ENCODE measurements at regions not wholly inside any gene's neighbourhood (a gene's known extent, or its start where the extent isn't known, plus 50 kb on each side); places are given as distances from the start of the nearest gene placed in this dataset.

DNA sequence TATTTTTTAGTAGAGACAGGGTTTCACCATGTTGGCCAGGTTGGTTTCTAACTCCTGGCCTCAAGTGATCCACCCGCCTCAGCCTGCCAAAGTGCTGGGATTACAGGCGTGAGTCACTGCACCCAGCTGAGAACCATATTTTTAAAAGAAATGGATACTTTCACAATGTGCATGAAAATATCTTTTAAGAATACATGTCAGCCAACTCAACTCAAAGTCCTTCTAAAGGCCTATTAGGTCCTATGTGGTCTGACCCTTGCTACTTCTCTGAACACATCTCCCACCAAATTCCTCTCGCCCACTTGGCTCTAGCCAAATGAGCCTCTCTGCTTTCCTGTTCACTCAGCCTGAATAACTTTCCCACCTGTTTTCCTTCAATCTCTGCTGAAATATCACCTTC lies 119.6 kb downstream of the MTX2 start:
- H3K27me3 ChIP-seq (ENCODE audit: low read depth, low read length), result no peaks in the 10 kb centered on the region
- H3K4me1 ChIP-seq (ENCODE audit: control insufficient read depth in 1 of 2, insufficient read depth in 2 of 2, low read length in 2 of 2), result no peaks in the 10 kb centered on the region
- no peak overlapping the region for H3K27ac ChIP-seq (ENCODE audit: low read length)
- no peaks in the 10 kb centered on the region for H3K36me3 ChIP-seq (ENCODE audit: control insufficient read depth in 1 of 2, insufficient read depth in 2 of 2, low read length in 2 of 2)
- no peaks in the 10 kb centered on the region for H3K9me3 ChIP-seq (ENCODE audit: control insufficient read depth in 1 of 2, low read length in 2 of 2)
- H3K4me3 ChIP-seq (ENCODE audit: low read depth in 1 of 2, low read length in 2 of 2), result no peak overlapping the region

GRCh38 chr2:176390276-176391147 lies 121.3 kb downstream of the MTX2 start:
- Histone ChIP-seq H3K27ac (ENCODE audit: low read length) (no peak overlapping the region), H3K4me3 (ENCODE audit: low read depth in 1 of 2, low read length in 2 of 2) (no peak overlapping the region)

DNA sequence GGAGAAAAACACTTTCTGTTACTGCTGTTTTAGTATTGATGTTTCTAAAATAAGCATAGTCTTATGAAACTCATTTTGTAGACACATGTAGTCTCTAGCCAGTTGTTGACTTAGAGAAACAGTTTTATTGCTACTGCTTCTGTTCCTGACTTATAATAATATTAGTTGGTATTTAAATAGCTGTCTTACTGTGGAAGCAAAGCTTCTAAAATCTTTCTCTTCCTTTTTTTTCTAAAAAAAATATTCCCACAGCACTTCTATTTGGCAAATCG lies 121.8 kb downstream of the MTX2 start:
- Histone ChIP-seq H3K4me3 (ENCODE audit: low read depth in 1 of 2, low read length in 2 of 2) (no peak overlapping the region), H3K9me3 (ENCODE audit: control insufficient read depth in 1 of 2, low read length in 2 of 2) (no peaks in the 10 kb centered on the region), H3K27ac (ENCODE audit: low read length) (no peak overlapping the region), H3K4me1 (ENCODE audit: control insufficient read depth in 1 of 2, insufficient read depth in 2 of 2, low read length in 2 of 2) (no peaks in the 10 kb centered on the region), H3K36me3 (ENCODE audit: control insufficient read depth in 1 of 2, insufficient read depth in 2 of 2, low read length in 2 of 2) (no peaks in the 10 kb centered on the region), H3K27me3 (ENCODE audit: low read depth, low read length) (no peaks in the 10 kb centered on the region)

More at GRCh38 chr2:176390276-176391147, 121.3 kb downstream of the MTX2 start:
- H3K36me3 ChIP-seq (ENCODE audit: control insufficient read depth in 1 of 2, insufficient read depth in 2 of 2, low read length in 2 of 2), result no peaks in the 10 kb centered on the region
- no peaks in the 10 kb centered on the region for H3K4me1 ChIP-seq (ENCODE audit: control insufficient read depth in 1 of 2, insufficient read depth in 2 of 2, low read length in 2 of 2)
- no peaks in the 10 kb centered on the region for H3K9me3 ChIP-seq (ENCODE audit: control insufficient read depth in 1 of 2, low read length in 2 of 2)
- no peaks in the 10 kb centered on the region for H3K27me3 ChIP-seq (ENCODE audit: low read depth, low read length)

- no peaks in the 10 kb centered on the region for H3K27me3 ChIP-seq (ENCODE audit: low read depth, low read length)
- H3K36me3 ChIP-seq (ENCODE audit: control insufficient read depth in 1 of 2, insufficient read depth in 2 of 2, low read length in 2 of 2), result no peaks in the 10 kb centered on the region
- H3K4me1 ChIP-seq (ENCODE audit: control insufficient read depth in 1 of 2, insufficient read depth in 2 of 2, low read length in 2 of 2), result no peaks in the 10 kb centered on the region
- no peak overlapping the region for H3K27ac ChIP-seq (ENCODE audit: low read length)
- no peak overlapping the region for H3K4me3 ChIP-seq (ENCODE audit: low read depth in 1 of 2, low read length in 2 of 2)
- H3K9me3 ChIP-seq (ENCODE audit: control insufficient read depth in 1 of 2, low read length in 2 of 2), result no peaks in the 10 kb centered on the region
Measured at GRCh38 chr2:176392249-176392648, 123.0 kb downstream of the MTX2 start.

DNA sequence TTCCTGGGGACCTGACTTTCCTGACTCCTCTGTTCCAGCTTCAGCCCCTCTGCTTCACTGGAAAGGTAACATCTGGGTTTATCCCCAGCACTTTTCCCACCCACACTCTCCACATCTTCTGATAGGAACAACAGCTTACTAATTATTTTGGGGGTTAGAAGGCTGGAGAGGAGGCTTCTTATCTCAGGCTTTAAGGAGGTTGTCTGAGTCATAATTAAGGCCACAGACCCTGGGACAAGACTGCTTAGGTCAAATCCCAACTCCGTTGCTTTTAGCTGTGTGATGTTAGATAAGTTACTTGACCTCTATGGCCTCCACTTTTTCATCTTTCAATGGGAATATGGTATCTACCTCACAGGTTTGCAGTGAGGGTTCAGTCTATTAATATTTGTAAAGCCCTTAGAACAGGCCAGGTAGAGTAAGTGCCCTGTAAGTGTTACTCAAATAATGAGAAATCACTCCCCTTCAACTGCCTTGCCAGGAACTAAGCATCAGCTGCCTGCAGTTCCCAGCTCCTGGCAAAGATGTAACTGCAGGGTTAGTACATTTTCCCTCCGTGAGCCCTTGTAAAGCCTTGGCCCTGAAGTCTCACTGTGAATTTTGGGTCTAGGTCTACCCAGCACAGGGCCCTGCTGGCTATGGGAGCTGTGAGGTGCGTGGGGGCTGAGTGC lies 123.6 kb downstream of the MTX2 start:
- Histone ChIP-seq H3K4me3 (ENCODE audit: low read depth in 1 of 2, low read length in 2 of 2) (no peak overlapping the region), H3K9me3 (ENCODE audit: control insufficient read depth in 1 of 2, low read length in 2 of 2) (no peaks in the 10 kb centered on the region), H3K4me1 (ENCODE audit: control insufficient read depth in 1 of 2, insufficient read depth in 2 of 2, low read length in 2 of 2) (no peaks in the 10 kb centered on the region), H3K27ac (ENCODE audit: low read length) (no peak overlapping the region), H3K36me3 (ENCODE audit: control insufficient read depth in 1 of 2, insufficient read depth in 2 of 2, low read length in 2 of 2) (no peaks in the 10 kb centered on the region), H3K27me3 (ENCODE audit: low read depth, low read length) (no peaks in the 10 kb centered on the region)

GRCh38 chr2:176395273-176395854 lies 126.1 kb downstream of the MTX2 start:
- no peaks in the 10 kb centered on the region for H3K4me1 ChIP-seq (ENCODE audit: control insufficient read depth in 1 of 2, insufficient read depth in 2 of 2, low read length in 2 of 2)
- H3K4me3 ChIP-seq (ENCODE audit: low read depth in 1 of 2, low read length in 2 of 2), result no peak overlapping the region
- H3K27me3 ChIP-seq (ENCODE audit: low read depth, low read length), result no peaks in the 10 kb centered on the region
- no peaks in the 10 kb centered on the region for H3K9me3 ChIP-seq (ENCODE audit: control insufficient read depth in 1 of 2, low read length in 2 of 2)
- no peaks in the 10 kb centered on the region for H3K36me3 ChIP-seq (ENCODE audit: control insufficient read depth in 1 of 2, insufficient read depth in 2 of 2, low read length in 2 of 2)
- no peak overlapping the region for H3K27ac ChIP-seq (ENCODE audit: low read length)

GRCh38 chr2:176398243-176399073 lies 129.2 kb downstream of the MTX2 start:
- Histone ChIP-seq H3K36me3 (ENCODE audit: control insufficient read depth in 1 of 2, insufficient read depth in 2 of 2, low read length in 2 of 2) (no peaks in the 10 kb centered on the region), H3K27ac (ENCODE audit: low read length) (no peak overlapping the region)

DNA sequence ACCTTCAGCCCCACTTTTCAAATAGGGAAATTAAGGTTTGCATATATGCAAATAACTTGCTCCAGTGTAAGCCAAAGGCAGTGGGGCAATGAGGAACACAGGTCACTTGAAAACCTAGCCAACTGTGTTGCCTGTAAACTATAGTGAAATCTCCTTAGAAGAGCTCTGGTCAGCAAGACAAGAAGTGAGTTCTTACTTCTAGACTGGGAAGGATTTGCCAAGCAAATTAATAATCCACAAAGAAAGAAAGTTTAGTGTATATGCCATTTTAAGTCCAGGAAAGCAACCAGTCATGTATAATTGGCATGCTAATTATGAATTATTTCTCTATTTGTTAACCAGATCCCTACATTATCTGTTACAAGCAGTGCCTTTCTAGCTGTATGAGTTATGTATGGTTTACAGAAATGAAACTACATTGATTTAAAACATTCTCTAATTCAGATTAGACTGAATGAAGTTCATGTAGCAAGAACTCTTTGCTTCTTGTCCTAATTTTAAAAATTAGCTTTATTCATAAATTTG lies 129.9 kb downstream of the MTX2 start:
- Histone ChIP-seq H3K9me3 (ENCODE audit: control insufficient read depth in 1 of 2, low read length in 2 of 2) (no peaks in the 10 kb centered on the region), H3K27ac (ENCODE audit: low read length) (no peak overlapping the region), H3K4me3 (ENCODE audit: low read depth in 1 of 2, low read length in 2 of 2) (no peak overlapping the region)

More at GRCh38 chr2:176398243-176399073, 129.2 kb downstream of the MTX2 start:
- Histone ChIP-seq H3K4me3 (ENCODE audit: low read depth in 1 of 2, low read length in 2 of 2) (no peak overlapping the region), H3K4me1 (ENCODE audit: control insufficient read depth in 1 of 2, insufficient read depth in 2 of 2, low read length in 2 of 2) (no peaks in the 10 kb centered on the region), H3K27me3 (ENCODE audit: low read depth, low read length) (no peaks in the 10 kb centered on the region), H3K9me3 (ENCODE audit: control insufficient read depth in 1 of 2, low read length in 2 of 2) (no peaks in the 10 kb centered on the region)

GRCh38 chr2:176405477-176405876 lies 136.2 kb downstream of the MTX2 start:
- Histone ChIP-seq H3K27ac (ENCODE audit: low read length) (no peak overlapping the region), H3K9me3 (ENCODE audit: control insufficient read depth in 1 of 2, low read length in 2 of 2) (no peaks in the 10 kb centered on the region), H3K4me1 (ENCODE audit: control insufficient read depth in 1 of 2, insufficient read depth in 2 of 2, low read length in 2 of 2) (no peaks in the 10 kb centered on the region), H3K36me3 (ENCODE audit: control insufficient read depth in 1 of 2, insufficient read depth in 2 of 2, low read length in 2 of 2) (no peaks in the 10 kb centered on the region), H3K27me3 (ENCODE audit: low read depth, low read length) (no peaks in the 10 kb centered on the region), H3K4me3 (ENCODE audit: low read depth in 1 of 2, low read length in 2 of 2) (no peak overlapping the region)

More for the DNA sequence above, 129.9 kb downstream of the MTX2 start:
- Histone ChIP-seq H3K27me3 (ENCODE audit: low read depth, low read length) (no peaks in the 10 kb centered on the region), H3K36me3 (ENCODE audit: control insufficient read depth in 1 of 2, insufficient read depth in 2 of 2, low read length in 2 of 2) (no peaks in the 10 kb centered on the region), H3K4me1 (ENCODE audit: control insufficient read depth in 1 of 2, insufficient read depth in 2 of 2, low read length in 2 of 2) (no peaks in the 10 kb centered on the region)

DNA sequence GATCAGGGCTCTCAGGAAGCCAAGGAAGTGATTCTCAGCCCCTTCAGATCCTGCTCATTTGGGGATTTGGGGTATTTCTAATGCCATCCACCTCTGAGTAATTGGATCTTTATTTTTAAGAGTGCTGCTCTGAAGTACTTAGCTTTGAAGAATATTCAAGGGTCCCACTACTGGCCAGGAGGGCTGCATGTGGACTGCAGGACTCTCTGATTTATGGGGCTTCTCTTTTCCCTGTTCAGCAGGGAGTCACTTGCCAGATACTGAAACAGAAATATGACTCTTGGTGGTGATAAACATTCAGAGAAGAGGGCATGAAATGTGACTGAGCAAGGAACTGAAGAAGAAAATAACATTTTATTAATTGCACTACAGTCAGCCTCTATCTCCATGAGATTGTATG lies 138.5 kb downstream of the MTX2 start:
- no peaks in the 10 kb centered on the region for H3K36me3 ChIP-seq (ENCODE audit: control insufficient read depth in 1 of 2, insufficient read depth in 2 of 2, low read length in 2 of 2)
- no peaks in the 10 kb centered on the region for H3K27me3 ChIP-seq (ENCODE audit: low read depth, low read length)
- H3K4me3 ChIP-seq (ENCODE audit: low read depth in 1 of 2, low read length in 2 of 2), result no peak overlapping the region
- no peaks in the 10 kb centered on the region for H3K9me3 ChIP-seq (ENCODE audit: control insufficient read depth in 1 of 2, low read length in 2 of 2)
- H3K4me1 ChIP-seq (ENCODE audit: control insufficient read depth in 1 of 2, insufficient read depth in 2 of 2, low read length in 2 of 2), result no peaks in the 10 kb centered on the region
- no peak overlapping the region for H3K27ac ChIP-seq (ENCODE audit: low read length)

- Histone ChIP-seq H3K9me3 (ENCODE audit: control insufficient read depth in 1 of 2, low read length in 2 of 2) (no peaks in the 10 kb centered on the region), H3K36me3 (ENCODE audit: control insufficient read depth in 1 of 2, insufficient read depth in 2 of 2, low read length in 2 of 2) (no peaks in the 10 kb centered on the region), H3K27me3 (ENCODE audit: low read depth, low read length) (no peaks in the 10 kb centered on the region), H3K4me1 (ENCODE audit: control insufficient read depth in 1 of 2, insufficient read depth in 2 of 2, low read length in 2 of 2) (no peaks in the 10 kb centered on the region), H3K4me3 (ENCODE audit: low read depth in 1 of 2, low read length in 2 of 2) (no peak overlapping the region), H3K27ac (ENCODE audit: low read length) (no peak overlapping the region)
Measured at GRCh38 chr2:176409671-176410070, 140.4 kb downstream of the MTX2 start.
